ENCODE measurements at regions not wholly inside any gene's neighbourhood (a gene's known extent, or its start where the extent isn't known, plus 50 kb on each side); places are given as distances from the start of the nearest gene placed in this dataset.
"Not testable (repeated sequence)": the region's sequence is repeated elsewhere in the genome, so short reads cannot be mapped to it uniquely, and the experiment has no call there.

- TF ChIP-seq CTCF (IDR thresholded peaks at IDR 0.05; ENCODE audit: borderline replicate concordance, control extremely low read depth, extremely low read depth, insufficient read depth, missing control alignments), result no peak
- DNase-seq (ENCODE audit: low spot score), result no peak
- in situ Hi-C loops (cut with MboI; ENCODE audit: low sequenced_read_pairs, unreplicated experiment), result no loop called here
Observed at GRCh38 chr3:124360563-124360962, 368.6 kb upstream of the ROPN1 start.

GRCh38 chr3:124361566-124361965, 368.7 kb upstream of the UMPS start:
- TF ChIP-seq CTCF (IDR thresholded peaks at IDR 0.05; ENCODE audit: borderline replicate concordance, control extremely low read depth, extremely low read depth, insufficient read depth, missing control alignments), result no peak
- DNase-seq (ENCODE audit: low spot score), result no peak
- in situ Hi-C loops (cut with MboI; ENCODE audit: low sequenced_read_pairs, unreplicated experiment), result no loop called here

- in situ Hi-C loops (cut with MboI; ENCODE audit: low sequenced_read_pairs, unreplicated experiment), result no loop called here
- no peak for TF ChIP-seq CTCF (IDR thresholded peaks at IDR 0.05; ENCODE audit: borderline replicate concordance, control extremely low read depth, extremely low read depth, insufficient read depth, missing control alignments)
- no peak for DNase-seq (ENCODE audit: low spot score)
Observed at GRCh38 chr3:124362455-124362854, 367.8 kb upstream of the UMPS start.

GRCh38 chr3:124363476-124363875, 366.8 kb upstream of the UMPS start:
- in situ Hi-C loops (cut with MboI; ENCODE audit: low sequenced_read_pairs, unreplicated experiment), result no loop called here
- TF ChIP-seq CTCF (IDR thresholded peaks at IDR 0.05; ENCODE audit: borderline replicate concordance, control extremely low read depth, extremely low read depth, insufficient read depth, missing control alignments), result no peak
- no peak for DNase-seq (ENCODE audit: low spot score)

- DNase-seq (ENCODE audit: low spot score), result no peak
- TF ChIP-seq CTCF (IDR thresholded peaks at IDR 0.05; ENCODE audit: borderline replicate concordance, control extremely low read depth, extremely low read depth, insufficient read depth, missing control alignments), result no peak
- in situ Hi-C loops (cut with MboI; ENCODE audit: low sequenced_read_pairs, unreplicated experiment), result no loop called here
Observed at GRCh38 chr3:124364317-124365020, 365.8 kb upstream of the UMPS start.

GRCh38 chr3:124366655-124367054, 363.6 kb upstream of the UMPS start:
- in situ Hi-C loops (cut with MboI; ENCODE audit: low sequenced_read_pairs, unreplicated experiment); DNase-seq (ENCODE audit: low spot score): not testable (repeated sequence)

- DNase-seq (ENCODE audit: low spot score), result no peak
- TF ChIP-seq CTCF (IDR thresholded peaks at IDR 0.05; ENCODE audit: borderline replicate concordance, control extremely low read depth, extremely low read depth, insufficient read depth, missing control alignments), result no peak
- in situ Hi-C loops (cut with MboI; ENCODE audit: low sequenced_read_pairs, unreplicated experiment), result no loop called here
Observed at GRCh38 chr3:124372775-124373174, 357.5 kb upstream of the UMPS start.

Data from GM13976 (cell line).